Endothelial cell of umbilical vein (primary cell): ENCODE measurements at regions not wholly inside any gene's neighbourhood (a gene's known extent, or its start where the extent isn't known, plus 50 kb on each side); places are given as distances from the start of the nearest gene placed in this dataset.

Source experiments
- BruUV-seq: library from RNA; stranded (reverse); fragments of 400-500 nt; replicated peaks from 2 replicates; lab custom pipeline; 2021; lab: Mats Ljungman, UMichigan
- CTCF ChIA-PET: fragments of 300-600, 350-600 bp; sonication (Branson Sonifier 250); formaldehyde crosslinking; loops from one replicate; lab custom pipeline; 2021; ENCODE audit warnings: antibody characterized with exemption, inconsistent platforms; lab: Charles Lee
- POLR2A ChIA-PET: fragments of 300-600, 350-600 bp; sonication (Branson Sonifier 250); formaldehyde crosslinking; loops from one replicate; lab custom pipeline; 2021; ENCODE audit warnings: antibody characterized with exemption, inconsistent platforms; lab: Charles Lee
- DNase-seq: peaks from one replicate; pipeline ENCODE4 v3.0.0-alpha.2; 2011; ENCODE audit warnings: low read depth, low spot score
- FAIRE-seq: peaks from 2 replicates; lab custom pipeline; 2011; peaks lifted over from hg19 to GRCh38; lab: Jason Lieb, UNC
- H2AFZ ChIP-seq: 2 replicates; pipeline ENCODE4 v1.6.0; 2012; ENCODE audit warnings: low read depth, low read length, control low read depth, inconsistent platforms
- H3K27ac ChIP-seq: 2 replicates; pipeline ENCODE4 v1.5.1; 2011; ENCODE audit warnings: low read depth, mild to moderate bottlenecking, control low read depth, low read length, moderate library complexity; ENCODE audit not compliant: insufficient read depth
- H3K27me3 ChIP-seq, 2 experiments: 2 replicates each; pipeline versions ENCODE4 v1.6.0 to v1.6.1; 2011; ENCODE audit warnings: low read length in 2 of 2, mixed read lengths in 1 of 2; ENCODE audit not compliant: control insufficient read depth in 2 of 2, insufficient read depth in 2 of 2
- H3K36me3 ChIP-seq, 2 experiments: 2 replicates in 1 of 2; 3 replicates in 1 of 2; pipeline ENCODE4 v1.5.1; 2011; ENCODE audit warnings: low read length in 2 of 2, mild to moderate bottlenecking in 1 of 2, moderate library complexity in 1 of 2; ENCODE audit not compliant: control insufficient read depth in 2 of 2, insufficient read depth in 2 of 2; ENCODE audit errors: extremely low read depth in 1 of 2
- H3K4me1 ChIP-seq: 3 replicates; pipeline ENCODE4 v1.5.1; 2011; ENCODE audit warnings: mild to moderate bottlenecking, low read length; ENCODE audit not compliant: control insufficient read depth, insufficient read depth; ENCODE audit errors: extremely low read depth
- H3K4me2 ChIP-seq: 2 replicates; pipeline ENCODE4 v1.6.1; 2011; ENCODE audit warnings: low read length, control low read depth, mixed read lengths; ENCODE audit not compliant: insufficient read depth
- H3K4me3 ChIP-seq, 3 experiments: fragments of 200-600 bp in 1 of 3; sonication (generic), shearing (Covaris generic) in 1 of 3; replicated peaks in 1 of 3; 2 replicates each; pipeline ENCODE4 v1.5.1; 2011 to 2016; ENCODE audit warnings: control low read depth in 3 of 3, low read length in 3 of 3, mild to moderate bottlenecking in 2 of 3, inconsistent platforms in 1 of 3, low read depth in 1 of 3, moderate library complexity in 1 of 3; ENCODE audit not compliant: insufficient read depth in 1 of 3
- H3K79me2 ChIP-seq: 2 replicates; pipeline ENCODE4 v1.6.0; 2012; ENCODE audit warnings: low read length, inconsistent platforms; ENCODE audit not compliant: control insufficient read depth, insufficient read depth
- H3K9ac ChIP-seq: replicated peaks from 2 replicates; pipeline ENCODE3; 2011; ENCODE audit warnings: low read length, control low read depth; ENCODE audit not compliant: insufficient read depth; ENCODE audit errors: extremely low read depth
- H3K9me1 ChIP-seq: replicated peaks from 3 replicates; pipeline ENCODE4 v1.6.0; 2011; ENCODE audit warnings: mild to moderate bottlenecking, low read length; ENCODE audit not compliant: control insufficient read depth, insufficient read depth; ENCODE audit errors: extremely low read depth
- H3K9me3 ChIP-seq: replicated peaks from 2 replicates; pipeline ENCODE4 v1.5.1; 2012; ENCODE audit warnings: low read length, inconsistent platforms; ENCODE audit not compliant: control insufficient read depth, insufficient read depth
- H4K20me1 ChIP-seq: replicated peaks from 2 replicates; pipeline ENCODE3; 2011; ENCODE audit warnings: mild to moderate bottlenecking, low read length; ENCODE audit not compliant: control insufficient read depth, insufficient read depth; ENCODE audit errors: extremely low read depth
- EZH2 ChIP-seq: IDR thresholded peaks from 2 replicates; pipeline ENCODE4 v1.6.1; 2012; ENCODE audit warnings: borderline replicate concordance, low read depth, mild to moderate bottlenecking, moderate library complexity, low read length, inconsistent platforms; ENCODE audit not compliant: severe bottlenecking
- FOS ChIP-seq: IDR thresholded peaks from 2 replicates; pipeline ENCODE4 v1.6.1; 2011; ENCODE audit warnings: mild to moderate bottlenecking, low read length, moderate library complexity, borderline replicate concordance; ENCODE audit not compliant: insufficient read depth
- GATA2 ChIP-seq: IDR thresholded peaks from 2 replicates; pipeline ENCODE4 v1.7.0; 2011; ENCODE audit warnings: low read depth, mild to moderate bottlenecking, moderate library complexity, mixed read lengths, low read length; ENCODE audit not compliant: insufficient read length, insufficient read depth
- JUN ChIP-seq: IDR thresholded peaks from 2 replicates; pipeline ENCODE4 v1.6.1; 2011; ENCODE audit warnings: borderline replicate concordance, low read depth; ENCODE audit not compliant: insufficient read length, insufficient read depth
- MAX ChIP-seq: IDR thresholded peaks from 2 replicates; pipeline ENCODE4 v1.6.1; 2011; ENCODE audit not compliant: insufficient read depth, insufficient read length
- MYC ChIP-seq: IDR thresholded peaks from one replicate; pipeline ENCODE4 v1.6.1; 2011; ENCODE audit warnings: mild to moderate bottlenecking, low read depth, low read length
- POLR2A ChIP-seq: IDR thresholded peaks from 2 replicates; pipeline ENCODE4 v1.6.1; 2012; ENCODE audit warnings: low read depth, mild to moderate bottlenecking, control low read depth, low read length
- POLR2AphosphoS5 ChIP-seq: IDR thresholded peaks from 2 replicates; pipeline ENCODE4 v1.6.1; 2012; ENCODE audit warnings: low read depth, mild to moderate bottlenecking, control low read depth, low read length, moderate library complexity; ENCODE audit not compliant: insufficient read depth
- dilution Hi-C: fragments of 300-500 bp; cut with MboI; formaldehyde crosslinking; loops from one replicate; pipeline ENCODE4 v1.15.0; 2019; ENCODE audit warnings: low sequenced_read_pairs; ENCODE audit not compliant: extremely low pct_ligation_motif_present
- intact Hi-C: fragments of 100-400 bp; cut with micrococcal nuclease; formaldehyde crosslinking; loops from one replicate; pipeline ENCODE4 v1.10.0; 2022
- TF ChIP-seq, protein P1 (sequence below), 2 donors: IDR thresholded peaks; 1 replicate in 1 of 2; 2 replicates in 1 of 2; pipeline ENCODE4 v1.5.1; 2011; ENCODE audit warnings: low read length in 2 of 2, mild to moderate bottlenecking in 2 of 2, moderate library complexity in 2 of 2, control low read depth in 1 of 2, inconsistent platforms in 1 of 2, low read depth in 1 of 2; ENCODE audit not compliant: insufficient read depth in 1 of 2; ENCODE audit errors: extremely low read depth in 1 of 2

DNA sequence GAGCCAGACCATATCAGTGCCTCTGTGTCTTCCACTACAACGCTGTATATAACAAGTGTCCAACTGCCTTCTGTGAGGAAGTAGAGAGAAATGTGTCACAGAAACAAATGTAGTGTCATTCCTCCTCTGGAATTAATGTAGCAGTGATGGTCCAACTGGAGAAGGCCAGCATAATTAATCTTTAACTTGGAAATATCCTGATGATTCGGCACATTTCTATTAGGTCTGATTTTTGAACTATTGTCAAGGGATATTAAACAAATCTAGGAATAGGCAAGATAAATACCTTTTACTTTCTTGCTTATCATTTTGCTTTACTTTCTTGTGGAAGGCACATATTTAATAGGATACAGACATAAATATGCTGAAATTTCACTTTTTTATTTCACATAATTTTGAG is 446.2 kb upstream of the ALCAM start:
- BruUV-seq = no TSS peak
- Histone ChIP-seq H4K20me1 (no peaks in the 10 kb centered on the region), H2AFZ (no peak overlapping the region), H3K9ac (no peak overlapping the region), H3K4me1 (peaks cover 6% of the 10 kb centered on the region), H3K27me3 (no peaks in the 10 kb centered on the region), H3K4me2 (no peak overlapping the region), H3K36me3 (no peaks in the 10 kb centered on the region), H3K27ac (no peak overlapping the region), H3K9me3 (no peaks in the 10 kb centered on the region), H3K79me2 (no peaks in the 10 kb centered on the region), H3K9me1 (no peaks in the 10 kb centered on the region), H3K4me3 (no peak overlapping the region)
- dilution Hi-C loops = no loop called here
- CTCF ChIA-PET = no interaction called here
- intact Hi-C loops = no loop called here
- TF ChIP-seq GATA2 (no peak), EZH2 (no peak), JUN (no peak), MYC (no peak), MAX (no peak), POLR2AphosphoS5 (no peak), FOS (no peak)
- POLR2A ChIA-PET = no interaction called here
- FAIRE-seq = no peak
- no peak for DNase-seq

GRCh38 chr3:104933972-104934371 is 432.7 kb upstream of the ALCAM start:
- H3K27me3 ChIP-seq = no peaks in the 10 kb centered on the region
- no peaks in the 10 kb centered on the region for H3K9me1 ChIP-seq
- H4K20me1 ChIP-seq = no peaks in the 10 kb centered on the region
- H3K9ac ChIP-seq = no peak overlapping the region
- DNase-seq (no peak), FAIRE-seq (no peak)
- no peak overlapping the region for H3K4me3 ChIP-seq
- dilution Hi-C loops = no loop called here
- H3K79me2 ChIP-seq = no peaks in the 10 kb centered on the region
- no peaks in the 10 kb centered on the region for H3K36me3 ChIP-seq
- intact Hi-C loops = no loop called here
- BruUV-seq = no TSS peak
- H2AFZ ChIP-seq = no peak overlapping the region
- no peaks in the 10 kb centered on the region for H3K9me3 ChIP-seq
- TF ChIP-seq POLR2AphosphoS5 (no peak), FOS (no peak), POLR2A (no peak), EZH2 (no peak), JUN (no peak), MAX (no peak), GATA2 (no peak), MYC (no peak)
- TF ChIP-seq, protein P1, sequence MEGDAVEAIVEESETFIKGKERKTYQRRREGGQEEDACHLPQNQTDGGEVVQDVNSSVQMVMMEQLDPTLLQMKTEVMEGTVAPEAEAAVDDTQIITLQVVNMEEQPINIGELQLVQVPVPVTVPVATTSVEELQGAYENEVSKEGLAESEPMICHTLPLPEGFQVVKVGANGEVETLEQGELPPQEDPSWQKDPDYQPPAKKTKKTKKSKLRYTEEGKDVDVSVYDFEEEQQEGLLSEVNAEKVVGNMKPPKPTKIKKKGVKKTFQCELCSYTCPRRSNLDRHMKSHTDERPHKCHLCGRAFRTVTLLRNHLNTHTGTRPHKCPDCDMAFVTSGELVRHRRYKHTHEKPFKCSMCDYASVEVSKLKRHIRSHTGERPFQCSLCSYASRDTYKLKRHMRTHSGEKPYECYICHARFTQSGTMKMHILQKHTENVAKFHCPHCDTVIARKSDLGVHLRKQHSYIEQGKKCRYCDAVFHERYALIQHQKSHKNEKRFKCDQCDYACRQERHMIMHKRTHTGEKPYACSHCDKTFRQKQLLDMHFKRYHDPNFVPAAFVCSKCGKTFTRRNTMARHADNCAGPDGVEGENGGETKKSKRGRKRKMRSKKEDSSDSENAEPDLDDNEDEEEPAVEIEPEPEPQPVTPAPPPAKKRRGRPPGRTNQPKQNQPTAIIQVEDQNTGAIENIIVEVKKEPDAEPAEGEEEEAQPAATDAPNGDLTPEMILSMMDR (IDR thresholded peaks at IDR 0.05; ENCODE audit: extremely low read depth in 1 of 2, insufficient read depth in 1 of 2, low read depth in 1 of 2, low read length in 2 of 2) = no peak
- H3K4me2 ChIP-seq = no peak overlapping the region
- H3K27ac ChIP-seq = no peak overlapping the region
- ChIA-PET POLR2A (no interaction called here), CTCF (no interaction called here)
- H3K4me1 ChIP-seq = no peaks in the 10 kb centered on the region
